H9 (cell line): ENCODE measurements at regions not wholly inside any gene's neighbourhood (a gene's known extent, or its start where the extent isn't known, plus 50 kb on each side); places are given as distances from the start of the nearest gene placed in this dataset.

Experiments
- DNase-seq: peaks from one replicate; pipeline ENCODE4 v3.0.0-alpha.2; 2017
- H2AFZ ChIP-seq: one replicate; pipeline ENCODE4 v1.6.1; 2013; ENCODE audit warnings: mild to moderate bottlenecking, low read length, control low read depth, moderate library complexity
- H2AK5ac ChIP-seq: 2 replicates; pipeline ENCODE4 v1.6.1; 2013; ENCODE audit warnings: low read length, control low read depth, mixed read lengths; ENCODE audit not compliant: insufficient read length
- H2BK120ac ChIP-seq: one replicate; pipeline ENCODE4 v1.6.1; 2013; ENCODE audit warnings: low read depth, mild to moderate bottlenecking, low read length, control low read depth, inconsistent platforms; ENCODE audit not compliant: poor library complexity, severe bottlenecking
- H2BK12ac ChIP-seq: 2 replicates; pipeline ENCODE4 v1.6.1; 2013; ENCODE audit warnings: low read length, control low read depth, mixed read lengths, low read depth; ENCODE audit not compliant: insufficient read length
- H2BK15ac ChIP-seq: 2 replicates; pipeline ENCODE4 v1.6.1; 2013; ENCODE audit warnings: low read depth, low read length, control low read depth
- H2BK20ac ChIP-seq: one replicate; pipeline ENCODE4 v1.6.1; 2013; ENCODE audit warnings: low read depth, mild to moderate bottlenecking, low read length, control low read depth, inconsistent platforms; ENCODE audit not compliant: poor library complexity, severe bottlenecking
- H2BK5ac ChIP-seq: 2 replicates; pipeline ENCODE4 v1.6.1; 2013; ENCODE audit warnings: low read length, control low read depth, mixed read lengths; ENCODE audit not compliant: insufficient read length
- H3K14ac ChIP-seq: 2 replicates; pipeline ENCODE4 v1.6.1; 2013; ENCODE audit warnings: low read length, control low read depth; ENCODE audit not compliant: insufficient read depth
- H3K18ac ChIP-seq: 2 replicates; pipeline ENCODE4 v1.6.1; 2013; ENCODE audit warnings: low read depth, mild to moderate bottlenecking, mixed read lengths, low read length, control low read depth; ENCODE audit not compliant: insufficient read length
- H3K23ac ChIP-seq: 2 replicates; pipeline ENCODE4 v1.6.1; 2013; ENCODE audit warnings: low read length, control low read depth, mixed read lengths, low read depth; ENCODE audit not compliant: insufficient read length
- H3K23me2 ChIP-seq: 2 replicates; pipeline ENCODE4 v1.6.1; 2013; ENCODE audit warnings: low read depth, mild to moderate bottlenecking, mixed read lengths, low read length, control low read depth; ENCODE audit not compliant: insufficient read length, poor library complexity, severe bottlenecking
- H3K27ac ChIP-seq: 2 replicates; pipeline ENCODE4 v1.5.1; 2013; ENCODE audit warnings: low read length, control low read depth, mixed read lengths, low read depth; ENCODE audit not compliant: insufficient read length
- H3K27me3 ChIP-seq: 2 replicates; pipeline ENCODE4 v1.6.1; 2013; ENCODE audit warnings: low read length, control low read depth, inconsistent platforms; ENCODE audit not compliant: insufficient read depth
- H3K4ac ChIP-seq: 2 replicates; pipeline ENCODE4 v1.6.1; 2013; ENCODE audit warnings: low read depth, mild to moderate bottlenecking, control low read depth, inconsistent platforms, low read length, moderate library complexity
- H3K4me1 ChIP-seq: 2 replicates; pipeline ENCODE4 v1.6.1; 2013; ENCODE audit warnings: low read length, control low read depth, inconsistent platforms; ENCODE audit not compliant: insufficient read depth
- H3K4me2 ChIP-seq: 2 replicates; pipeline ENCODE4 v1.6.1; 2013; ENCODE audit warnings: low read length, control low read depth, mixed read lengths; ENCODE audit not compliant: insufficient read length, insufficient read depth
- H3K56ac ChIP-seq: 2 replicates; pipeline ENCODE4 v1.6.1; 2013; ENCODE audit warnings: low read depth, mild to moderate bottlenecking, mixed read lengths, low read length, control low read depth; ENCODE audit not compliant: insufficient read length
- H3K79me1 ChIP-seq: 2 replicates; pipeline ENCODE4 v1.6.1; 2013; ENCODE audit warnings: low read depth, mild to moderate bottlenecking, moderate library complexity, low read length, control low read depth, inconsistent platforms; ENCODE audit not compliant: insufficient read depth, poor library complexity, severe bottlenecking
- H3K79me2 ChIP-seq: 2 replicates; pipeline ENCODE4 v1.6.1; 2013; ENCODE audit warnings: low read length, control low read depth, inconsistent platforms; ENCODE audit not compliant: insufficient read depth
- H3K9ac ChIP-seq: 2 replicates; pipeline ENCODE4 v1.6.1; 2013; ENCODE audit warnings: low read length, control low read depth, mixed read lengths; ENCODE audit not compliant: insufficient read length; ENCODE audit errors: extremely low read depth
- H3K9me3 ChIP-seq: one replicate; pipeline ENCODE4 v1.6.1; 2013; ENCODE audit warnings: low read depth, low read length, inconsistent platforms; ENCODE audit not compliant: control insufficient read depth
- H3T11ph ChIP-seq: one replicate; pipeline ENCODE4 v1.6.1; 2013; ENCODE audit warnings: mild to moderate bottlenecking, low read length, control low read depth, inconsistent platforms
- H4K20me1 ChIP-seq: one replicate; pipeline ENCODE4 v1.6.1; 2013; ENCODE audit not compliant: control insufficient read depth, insufficient read length, insufficient read depth
- H4K5ac ChIP-seq: 2 replicates; pipeline ENCODE4 v1.6.1; 2013; ENCODE audit warnings: low read depth, mild to moderate bottlenecking, mixed read lengths, low read length, control low read depth; ENCODE audit not compliant: insufficient read length
- H4K8ac ChIP-seq: replicated peaks from 2 replicates; pipeline ENCODE4 v1.6.1; 2013; ENCODE audit warnings: low read length, control low read depth, mixed read lengths, low read depth; ENCODE audit not compliant: insufficient read length
- H4K91ac ChIP-seq: 2 replicates; pipeline ENCODE4 v1.6.1; 2013; ENCODE audit warnings: low read depth, mild to moderate bottlenecking, moderate library complexity, mixed read lengths, low read length, control low read depth; ENCODE audit not compliant: insufficient read length
- H3K27ac Mint-ChIP-seq, 3 experiments: 2 replicates in 2 of 3; 3 replicates in 1 of 3; pipeline ENCODE4 v1.8.0; 2020 to 2021; ENCODE audit warnings: mixed read lengths in 3 of 3, mild to moderate bottlenecking in 1 of 3, moderate library complexity in 1 of 3
- H3K27me3 Mint-ChIP-seq: 2 replicates; pipeline ENCODE4 v1.8.0; 2021; ENCODE audit warnings: low read depth, mild to moderate bottlenecking, moderate library complexity, mixed read lengths
- H3K36me3 Mint-ChIP-seq, 3 experiments: 2 replicates in 2 of 3; 3 replicates in 1 of 3; pipeline ENCODE4 v1.8.0; 2020 to 2021; ENCODE audit warnings: low read depth in 3 of 3, mixed read lengths in 3 of 3; ENCODE audit not compliant: insufficient read depth in 1 of 3
- H3K4me1 Mint-ChIP-seq, 2 experiments: 2 replicates each; pipeline ENCODE4 v1.8.0; 2020; ENCODE audit warnings: mixed read lengths in 2 of 2
- H3K4me3 Mint-ChIP-seq, 2 experiments: 2 replicates in 1 of 2; 3 replicates in 1 of 2; pipeline ENCODE4 v1.8.0; 2020 to 2021; ENCODE audit warnings: mild to moderate bottlenecking in 2 of 2, mixed read lengths in 2 of 2, moderate library complexity in 1 of 2
- H3K9me3 Mint-ChIP-seq, 2 experiments: 2 replicates in 1 of 2; 3 replicates in 1 of 2; pipeline ENCODE4 v1.8.0; 2020; ENCODE audit warnings: mild to moderate bottlenecking in 2 of 2, mixed read lengths in 2 of 2, moderate library complexity in 1 of 2
- CTCF ChIP-seq: fragments of 200-600 bp; sonication (generic); conservative IDR thresholded peaks from 3 replicates; pipeline ENCODE4 v1.8.0; 2021; ENCODE audit warnings: antibody characterized with exemption, mild to moderate bottlenecking
- WGBS: extraction: QIAGEN DNeasy Blood & Tissue Kit; methylation state at CpG from one replicate; pipeline ENCODE4 v1.1.7; 2013; ENCODE audit warnings: missing lambda C conversion rate, low lambda C conversion rate, mixed read lengths; ENCODE audit not compliant: insufficient read length; ENCODE audit errors: extremely low coverage; 5-methylcytosine and 5-hydroxymethylcytosine counted together

- no peak overlapping the region for H2BK20ac ChIP-seq
- no peak overlapping the region for H3K9ac ChIP-seq
- peaks cover 6% of the 10 kb centered on the region; the same call in 1 of the 2 replicates for H3K4me1 ChIP-seq
- Mint-ChIP-seq H3K36me3 (peaks cover 52 to 84% (median 58%) of the 10 kb centered on the region in 3 experiments), H3K27me3 (no peaks in the 10 kb centered on the region), H3K4me3 (no peak overlapping the region), H3K27ac (no peak overlapping the region), H3K4me1 (peaks cover 53 to 57% of the 10 kb centered on the region in 2 experiments), H3K9me3 (peaks cover 19 to 21% of the 10 kb centered on the region in 2 experiments)
- no peaks in the 10 kb centered on the region for H4K20me1 ChIP-seq
- WGBS: no CpG with 5 or more reads among the region's 3 CpGs
- no peak overlapping the region for H3K27ac ChIP-seq
- no peak overlapping the region for H3K56ac ChIP-seq
- no peaks in the 10 kb centered on the region for H3K27me3 ChIP-seq
- H4K8ac ChIP-seq: no peak overlapping the region
- H3K14ac ChIP-seq: no peak overlapping the region
- no peak overlapping the region for H4K5ac ChIP-seq
- no peak overlapping the region for H3K18ac ChIP-seq
- peaks cover 4% of the 10 kb centered on the region for H3K23me2 ChIP-seq
- H3K4me2 ChIP-seq: no peak overlapping the region
- no peak overlapping the region for H3K23ac ChIP-seq
- no peak overlapping the region for H2AFZ ChIP-seq
- peaks cover 12% of the 10 kb centered on the region; the same call in 1 of the 2 replicates for H3K79me2 ChIP-seq
- no peak overlapping the region for H4K91ac ChIP-seq
- H3K4ac ChIP-seq: no peak overlapping the region
- no peak overlapping the region for H2BK5ac ChIP-seq
- H2BK12ac ChIP-seq: no peak overlapping the region
- H2BK15ac ChIP-seq: no peak overlapping the region
- H2BK120ac ChIP-seq: no peak overlapping the region
- peaks cover 4% of the 10 kb centered on the region for H3K9me3 ChIP-seq
- no peak; the same call in 2 of the 3 replicates for TF ChIP-seq CTCF
- no peak overlapping the region for H2AK5ac ChIP-seq
- peak; percentile 86 for DNase-seq
- H3T11ph ChIP-seq: no peak overlapping the region
- no peaks in the 10 kb centered on the region for H3K79me1 ChIP-seq
Measured at GRCh38 chr7:24406789-24407299, 122.9 kb downstream of the NPY start.
